Breast epithelium (tissue), 4 donors: ENCODE measurements at regions not wholly inside any gene's neighbourhood (a gene's known extent, or its start where the extent isn't known, plus 50 kb on each side); places are given as distances from the start of the nearest gene placed in this dataset.
"Not testable (repeated sequence)": the region's sequence is repeated elsewhere in the genome, so short reads cannot be mapped to it uniquely, and the experiment has no call there.

Experiments used
- DNase-seq, 2 donors: peaks; one replicate each; pipeline ENCODE4 v3.0.0-alpha.2; 2019; ENCODE audit warnings: low spot score in 2 of 2
- H3K27ac ChIP-seq, 2 donors: fragments of 200-600 bp; sonication (generic) in 1 of 2; one replicate each; pipeline ENCODE4 v1.5.1; 2016 to 2019; ENCODE audit warnings: mild to moderate bottlenecking in 1 of 2
- H3K27me3 ChIP-seq, 2 donors: fragments of 200-600 bp; sonication (generic) in 1 of 2; one replicate each; pipeline versions ENCODE4 v1.5.1 to v1.6.0; 2017 to 2019; ENCODE audit warnings: control low read depth in 1 of 2, mild to moderate bottlenecking in 1 of 2
- H3K36me3 ChIP-seq: fragments of 200-600 bp; one replicate; pipeline ENCODE4 v1.5.1; 2019
- H3K4me1 ChIP-seq, 2 donors: fragments of 200-600 bp; sonication (generic); one replicate each; pipeline ENCODE4 v1.5.1; 2016 to 2019; ENCODE audit warnings: control low read depth in 1 of 2
- H3K4me3 ChIP-seq, 3 donors: fragments of 200-600 bp; sonication (generic); 1 replicate in 2 of 3; 2 replicates in 1 of 3; pipeline ENCODE4 v1.5.1; 2016 to 2019; ENCODE audit warnings: mild to moderate bottlenecking in 3 of 3, moderate library complexity in 2 of 3
- H3K9me3 ChIP-seq, 2 donors: fragments of 200-600 bp; sonication (generic) in 1 of 2; one replicate each; pipeline ENCODE4 v1.5.1; 2016 to 2019; ENCODE audit warnings: control low read depth in 1 of 2
- POLR2A ChIP-seq: fragments of 450-650 bp; IDR thresholded peaks from one replicate; pipeline ENCODE4 v1.6.1; 2016; ENCODE audit warnings: antibody characterized with exemption, mild to moderate bottlenecking, moderate library complexity
- POLR2AphosphoS5 ChIP-seq, 3 donors: sonication (generic); formaldehyde crosslinking; IDR thresholded peaks; one replicate each; pipeline ENCODE4 v1.6.1; 2017; ENCODE audit warnings: antibody characterized with exemption in 3 of 3
- intact Hi-C: fragments of 100-400 bp; cut with DNase I; formaldehyde crosslinking; loops from one replicate; pipeline ENCODE4 v1.15.1; 2023; ENCODE audit warnings: low total_unique reads
- TF ChIP-seq, protein P1 (sequence below), 3 donors: fragments of 450-650 bp; IDR thresholded peaks; one replicate each; pipeline ENCODE4 v1.5.1; 2016 to 2017; ENCODE audit warnings: antibody characterized with exemption in 3 of 3, mild to moderate bottlenecking in 3 of 3, moderate library complexity in 3 of 3

- TF ChIP-seq POLR2AphosphoS5 (IDR thresholded peaks at IDR 0.05) = no peak
- no peak for TF ChIP-seq POLR2A
- TF ChIP-seq, protein P1, sequence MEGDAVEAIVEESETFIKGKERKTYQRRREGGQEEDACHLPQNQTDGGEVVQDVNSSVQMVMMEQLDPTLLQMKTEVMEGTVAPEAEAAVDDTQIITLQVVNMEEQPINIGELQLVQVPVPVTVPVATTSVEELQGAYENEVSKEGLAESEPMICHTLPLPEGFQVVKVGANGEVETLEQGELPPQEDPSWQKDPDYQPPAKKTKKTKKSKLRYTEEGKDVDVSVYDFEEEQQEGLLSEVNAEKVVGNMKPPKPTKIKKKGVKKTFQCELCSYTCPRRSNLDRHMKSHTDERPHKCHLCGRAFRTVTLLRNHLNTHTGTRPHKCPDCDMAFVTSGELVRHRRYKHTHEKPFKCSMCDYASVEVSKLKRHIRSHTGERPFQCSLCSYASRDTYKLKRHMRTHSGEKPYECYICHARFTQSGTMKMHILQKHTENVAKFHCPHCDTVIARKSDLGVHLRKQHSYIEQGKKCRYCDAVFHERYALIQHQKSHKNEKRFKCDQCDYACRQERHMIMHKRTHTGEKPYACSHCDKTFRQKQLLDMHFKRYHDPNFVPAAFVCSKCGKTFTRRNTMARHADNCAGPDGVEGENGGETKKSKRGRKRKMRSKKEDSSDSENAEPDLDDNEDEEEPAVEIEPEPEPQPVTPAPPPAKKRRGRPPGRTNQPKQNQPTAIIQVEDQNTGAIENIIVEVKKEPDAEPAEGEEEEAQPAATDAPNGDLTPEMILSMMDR (IDR thresholded peaks at IDR 0.05) = no peak
- intact Hi-C loops = no loop called here
- no peaks in the 10 kb centered on the region for H3K36me3 ChIP-seq
- no peaks in the 10 kb centered on the region for H3K4me1 ChIP-seq
- no peak overlapping the region for H3K27ac ChIP-seq
- DNase-seq = no peak
- H3K4me3 ChIP-seq = no peak overlapping the region
- no peaks in the 10 kb centered on the region for H3K27me3 ChIP-seq
- H3K9me3 ChIP-seq = no peaks in the 10 kb centered on the region
Observed at GRCh38 chr10:55989188-55989587, 371.9 kb downstream of the ZWINT start.

DNA sequence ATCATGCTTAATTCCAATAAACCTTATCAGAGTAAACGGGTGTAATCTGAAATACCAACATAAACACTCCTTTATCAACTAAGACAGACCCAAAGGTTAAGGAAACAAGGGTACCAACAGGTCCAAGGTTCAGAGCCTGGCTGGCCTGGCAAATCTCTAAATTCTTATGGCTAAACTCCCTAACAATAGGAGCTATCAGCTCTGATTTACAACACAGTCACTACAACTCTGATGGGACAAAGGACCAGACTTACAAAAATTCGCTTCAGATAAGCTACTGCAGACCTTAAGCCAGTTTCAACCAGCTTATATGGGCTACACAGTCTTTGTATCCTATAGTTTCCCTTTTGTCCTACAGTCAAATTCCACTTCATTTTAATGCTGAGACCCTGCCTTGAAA is 381.9 kb downstream of the ZWINT start:
- no peaks in the 10 kb centered on the region for H3K36me3 ChIP-seq
- intact Hi-C loops = no loop called here
- H3K4me1 ChIP-seq = no peaks in the 10 kb centered on the region
- no peak overlapping the region for H3K4me3 ChIP-seq
- H3K9me3 ChIP-seq = peaks cover 0 to 3% of the 10 kb centered on the region in 2 donors
- TF ChIP-seq POLR2AphosphoS5 (IDR thresholded peaks at IDR 0.05) (no peak), POLR2A (no peak)
- TF ChIP-seq, protein P1 (IDR thresholded peaks at IDR 0.05) = no peak
- H3K27me3 ChIP-seq = no peaks in the 10 kb centered on the region
- DNase-seq = no peak
- H3K27ac ChIP-seq = no peak overlapping the region

GRCh38 chr10:55966101-55966500 is 395.0 kb downstream of the ZWINT start:
- H3K36me3 ChIP-seq = no peaks in the 10 kb centered on the region
- no peak overlapping the region for H3K4me3 ChIP-seq
- peaks cover 0 to 4% of the 10 kb centered on the region in 2 donors for H3K9me3 ChIP-seq
- no peak overlapping the region for H3K27ac ChIP-seq
- intact Hi-C loops = no loop called here
- H3K27me3 ChIP-seq = no peaks in the 10 kb centered on the region
- TF ChIP-seq POLR2AphosphoS5 (IDR thresholded peaks at IDR 0.05) = no peak
- TF ChIP-seq POLR2A = no peak
- TF ChIP-seq, protein P1 (IDR thresholded peaks at IDR 0.05) = no peak
- no peaks in the 10 kb centered on the region for H3K4me1 ChIP-seq
- no peak for DNase-seq

- Histone ChIP-seq H3K27me3 (no peaks in the 10 kb centered on the region), H3K4me1 (no peaks in the 10 kb centered on the region), H3K36me3 (no peaks in the 10 kb centered on the region), H3K9me3 (no peaks in the 10 kb centered on the region), H3K4me3 (no peak overlapping the region), H3K27ac (no peak overlapping the region)
- intact Hi-C loops = no loop called here
- TF ChIP-seq POLR2A (no peak), POLR2AphosphoS5 (IDR thresholded peaks at IDR 0.05) (no peak)
- TF ChIP-seq, protein P1 (IDR thresholded peaks at IDR 0.05) = no peak
- no peak for DNase-seq
Observed at GRCh38 chr10:55943403-55943802, 417.7 kb downstream of the ZWINT start.

DNA sequence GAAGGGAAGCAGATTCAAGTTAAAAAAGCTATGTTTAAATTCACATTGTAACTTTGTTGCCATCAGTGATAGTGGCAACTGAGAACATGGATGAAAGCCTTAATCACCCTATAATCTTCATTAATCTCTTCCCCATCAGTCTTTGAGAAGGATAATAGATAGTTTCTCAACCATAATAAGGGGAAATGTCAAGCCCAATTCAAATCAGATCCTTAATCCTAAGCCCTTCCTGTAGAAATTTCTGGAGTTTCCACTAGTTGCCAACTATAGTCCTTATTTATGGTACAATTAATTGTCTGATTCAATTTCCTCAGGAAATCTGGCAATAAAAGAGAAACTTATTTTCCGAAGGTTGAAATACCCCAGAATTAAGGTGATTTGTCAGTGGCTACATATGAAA is 431.8 kb downstream of the ZWINT start:
- intact Hi-C loops = no loop called here
- H3K36me3 ChIP-seq = no peaks in the 10 kb centered on the region
- TF ChIP-seq POLR2AphosphoS5 (IDR thresholded peaks at IDR 0.05) = no peak
- no peak for TF ChIP-seq POLR2A

DNA sequence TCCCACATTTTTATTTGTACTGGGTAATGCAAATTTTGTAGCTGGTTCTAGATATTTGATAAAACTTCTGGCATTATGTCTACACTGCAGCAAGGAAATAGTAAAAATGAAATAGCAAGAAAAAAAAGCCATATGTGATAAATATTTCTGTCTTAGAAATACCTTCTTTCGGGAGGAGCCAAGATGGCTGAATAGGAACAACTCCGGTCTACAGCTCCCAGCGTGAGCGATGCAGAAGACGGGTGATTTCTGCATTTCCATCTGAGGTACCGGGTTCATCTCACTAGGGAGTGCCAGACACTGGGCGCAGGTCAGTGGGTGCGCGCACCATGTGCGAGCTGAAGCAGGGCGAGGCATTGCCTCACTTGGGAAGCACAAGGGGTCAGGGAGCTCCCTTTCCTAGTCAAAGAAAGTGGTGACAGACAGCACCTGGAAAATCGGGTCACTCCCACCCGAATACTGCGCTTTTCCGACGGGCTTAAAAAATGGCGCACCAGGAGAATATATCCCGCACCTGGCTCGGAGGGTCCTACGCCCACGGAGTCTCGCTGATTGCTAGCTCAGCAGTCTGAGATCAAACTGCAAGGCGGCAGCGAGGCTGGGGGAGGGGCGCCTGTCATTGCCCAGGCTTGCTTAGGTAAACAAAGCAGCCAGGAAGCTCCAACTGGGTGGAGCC is 461.4 kb downstream of the ZWINT start:
- H3K27ac ChIP-seq, H3K4me3 ChIP-seq, H3K27me3 ChIP-seq, H3K36me3 ChIP-seq, H3K9me3 ChIP-seq, intact Hi-C loops, DNase-seq, H3K4me1 ChIP-seq: not testable (repeated sequence)

More for the DNA sequence above, 431.8 kb downstream of the ZWINT start:
- H3K27me3 ChIP-seq = no peaks in the 10 kb centered on the region
- DNase-seq = no peak
- H3K27ac ChIP-seq = no peak overlapping the region
- no peaks in the 10 kb centered on the region for H3K4me1 ChIP-seq
- H3K4me3 ChIP-seq = no peak overlapping the region
- no peaks in the 10 kb centered on the region for H3K9me3 ChIP-seq
